ENCODE measurements at regions not wholly inside any gene's neighbourhood (a gene's known extent, or its start where the extent isn't known, plus 50 kb on each side); places are given as distances from the start of the nearest gene placed in this dataset.

DNA sequence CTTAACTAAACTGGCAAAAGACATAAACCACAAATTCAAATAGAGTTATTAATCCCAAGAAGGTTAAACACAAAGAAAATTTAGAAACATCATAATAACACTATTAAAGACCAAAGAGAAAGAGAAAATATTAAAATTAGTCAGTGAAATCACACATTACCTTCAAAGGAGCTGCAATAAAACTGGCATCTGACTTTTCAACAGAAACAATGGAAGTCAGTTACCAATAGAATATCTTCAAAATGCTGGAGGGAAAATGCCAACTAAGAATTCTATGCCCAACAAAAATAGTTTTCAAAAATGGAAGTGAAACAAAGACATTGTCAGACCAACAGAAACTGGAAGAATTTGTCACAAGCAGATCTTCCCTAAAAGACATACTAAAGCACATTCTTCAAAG lies 68.7 kb upstream of the RNF7 start:
- DNase-seq (ENCODE audit: low spot score) = no peak

GRCh38 chr3:141677701-141678100 lies 60.4 kb upstream of the RNF7 start:
- DNase-seq (ENCODE audit: low spot score) = no peak

GRCh38 chr3:141680620-141681389 lies 57.3 kb upstream of the RNF7 start:
- no peak for DNase-seq (ENCODE audit: low spot score)

- no peak for DNase-seq (ENCODE audit: low spot score)
These were observed 56.7 kb upstream of the RNF7 start for GRCh38 chr3:141681390-141681780.

DNA sequence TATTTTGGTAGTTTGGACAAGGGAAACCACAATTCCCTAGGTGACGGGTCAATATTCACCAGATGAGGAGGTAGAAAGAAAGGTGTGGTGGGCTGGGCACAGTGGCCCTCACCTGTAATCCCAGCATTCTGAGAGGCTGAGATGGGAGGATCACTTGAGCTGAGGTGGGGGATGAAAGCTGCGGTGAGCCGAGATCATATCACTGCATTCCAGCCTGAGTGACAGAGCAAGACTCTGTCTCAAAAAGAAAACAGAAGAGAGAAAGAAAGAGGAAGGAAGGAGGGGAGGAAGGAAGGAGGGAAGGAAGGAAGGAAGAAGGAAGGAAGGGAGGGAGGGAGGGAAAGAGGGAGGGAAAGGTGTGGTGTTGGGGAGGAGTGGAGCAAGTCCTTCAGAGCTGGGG lies 56.1 kb upstream of the RNF7 start:
- DNase-seq (ENCODE audit: low spot score) = no peak

DNA sequence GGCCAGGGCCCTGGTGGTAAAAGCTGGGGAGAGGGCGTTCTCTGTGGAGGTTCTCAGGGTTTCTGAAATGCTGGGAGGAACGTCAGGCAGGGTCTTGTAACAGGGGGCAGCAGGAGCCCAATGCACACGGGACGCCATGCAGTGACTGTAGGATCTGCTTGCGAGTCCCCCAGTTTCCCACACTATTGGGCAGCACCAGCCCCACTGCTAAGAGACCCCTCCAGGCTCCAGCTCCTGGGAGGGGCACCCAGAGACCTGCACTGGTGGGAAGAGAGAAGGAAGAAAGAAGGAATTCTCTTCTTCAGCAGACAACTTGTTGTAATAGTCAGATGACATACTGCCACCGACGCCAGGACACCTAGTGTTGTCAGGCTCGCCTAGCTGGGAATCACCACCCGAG lies 55.2 kb upstream of the RNF7 start:
- DNase-seq (ENCODE audit: low spot score) = no peak

- no peak for DNase-seq (ENCODE audit: low spot score)
These were observed 53.3 kb upstream of the RNF7 start for GRCh38 chr3:141684758-141685157.

DNA sequence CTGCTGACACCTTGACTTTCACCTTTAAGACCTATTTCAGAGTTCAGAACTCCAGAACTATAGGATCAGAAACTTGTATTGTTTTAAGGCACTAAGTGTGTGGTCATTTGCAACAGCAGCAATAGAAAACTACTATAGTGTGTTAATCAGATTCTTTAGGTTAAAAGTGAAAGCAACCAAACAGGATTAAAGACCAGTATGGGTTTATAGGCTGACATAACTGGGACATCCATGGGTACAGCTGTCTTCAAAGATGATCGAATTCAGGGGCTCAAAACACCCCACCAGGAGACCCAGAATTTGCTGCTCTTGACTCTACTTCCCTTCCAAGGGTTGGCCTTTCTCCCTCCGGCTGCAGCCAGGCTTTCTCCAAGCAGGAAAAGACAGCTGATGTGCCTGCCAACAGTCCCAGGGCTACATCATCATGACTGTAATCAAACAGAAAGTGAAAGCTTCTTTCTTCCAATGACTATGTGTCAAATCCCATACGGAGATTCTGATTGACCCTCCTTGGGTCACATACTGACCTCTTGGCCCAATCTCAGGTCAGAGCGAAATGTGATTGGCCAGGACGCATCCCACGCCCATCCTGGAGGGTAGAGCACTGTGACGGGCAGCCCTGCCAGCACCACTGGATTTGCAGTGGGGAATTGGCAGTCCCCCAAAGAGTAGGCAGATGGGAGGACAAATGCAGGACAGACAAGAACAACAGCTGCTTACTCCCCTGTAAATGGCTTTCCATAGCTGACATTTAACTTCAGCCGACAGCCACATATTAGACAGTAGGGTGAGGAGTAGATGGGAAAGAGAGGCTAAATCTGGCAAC lies 51.4 kb upstream of the RNF7 start:
- DNase-seq (ENCODE audit: low spot score) = peak; percentile 27
